DOHH2 (cell line): ENCODE measurements at regions not wholly inside any gene's neighbourhood (a gene's known extent, or its start where the extent isn't known, plus 50 kb on each side); places are given as distances from the start of the nearest gene placed in this dataset.

Experiments used
- EZH2phosphoT487 ChIP-seq: fragments of 200-600 bp; sonication (generic); IDR thresholded peaks from 2 replicates; pipeline ENCODE4 v1.6.1; 2017; ENCODE audit warnings: borderline replicate concordance, mild to moderate bottlenecking, antibody characterized with exemption, low read length, moderate library complexity, mixed read lengths
- TF ChIP-seq, protein P1 (sequence below): fragments of 200-600 bp; sonication (generic); IDR thresholded peaks from one replicate; pipeline ENCODE4 v1.5.1; 2014; ENCODE audit warnings: antibody characterized with exemption, mild to moderate bottlenecking, low read depth, low read length; ENCODE audit not compliant: poor library complexity, severe bottlenecking

DNA sequence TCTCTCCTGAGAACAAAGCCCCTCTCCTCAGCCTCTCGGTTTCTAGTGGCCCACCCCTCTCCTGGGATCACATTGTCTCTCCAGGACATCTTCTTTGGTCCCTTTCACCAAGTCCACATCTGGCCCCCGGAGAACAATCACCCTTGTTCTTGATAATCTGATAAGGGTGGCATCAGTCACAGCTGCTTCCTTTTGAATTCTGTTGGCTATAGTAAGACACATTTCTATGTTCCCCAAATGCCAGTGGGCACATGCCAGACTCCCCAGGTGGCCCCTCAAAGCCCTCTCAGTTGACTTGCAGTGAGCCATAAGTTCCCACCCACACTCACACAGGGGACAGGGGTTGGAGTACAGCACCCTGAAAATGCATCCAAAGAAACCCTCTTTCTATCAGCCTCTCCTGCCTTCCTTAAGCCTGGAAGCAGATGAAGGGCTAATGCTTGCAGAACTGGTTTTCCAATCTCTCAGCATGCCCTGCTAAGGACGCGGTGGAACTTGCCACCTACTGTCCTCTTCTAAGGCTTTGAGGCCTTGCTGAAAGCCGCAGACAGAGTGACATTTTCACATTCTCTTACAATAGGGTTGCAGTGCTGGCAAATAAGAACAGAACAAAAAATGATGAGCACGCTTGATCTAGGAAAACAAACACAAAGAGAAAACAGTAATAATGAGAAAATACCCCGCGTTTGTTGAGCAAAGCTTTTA, 101.3 kb upstream of the SLCO3A1 start:
- TF ChIP-seq, protein P1, sequence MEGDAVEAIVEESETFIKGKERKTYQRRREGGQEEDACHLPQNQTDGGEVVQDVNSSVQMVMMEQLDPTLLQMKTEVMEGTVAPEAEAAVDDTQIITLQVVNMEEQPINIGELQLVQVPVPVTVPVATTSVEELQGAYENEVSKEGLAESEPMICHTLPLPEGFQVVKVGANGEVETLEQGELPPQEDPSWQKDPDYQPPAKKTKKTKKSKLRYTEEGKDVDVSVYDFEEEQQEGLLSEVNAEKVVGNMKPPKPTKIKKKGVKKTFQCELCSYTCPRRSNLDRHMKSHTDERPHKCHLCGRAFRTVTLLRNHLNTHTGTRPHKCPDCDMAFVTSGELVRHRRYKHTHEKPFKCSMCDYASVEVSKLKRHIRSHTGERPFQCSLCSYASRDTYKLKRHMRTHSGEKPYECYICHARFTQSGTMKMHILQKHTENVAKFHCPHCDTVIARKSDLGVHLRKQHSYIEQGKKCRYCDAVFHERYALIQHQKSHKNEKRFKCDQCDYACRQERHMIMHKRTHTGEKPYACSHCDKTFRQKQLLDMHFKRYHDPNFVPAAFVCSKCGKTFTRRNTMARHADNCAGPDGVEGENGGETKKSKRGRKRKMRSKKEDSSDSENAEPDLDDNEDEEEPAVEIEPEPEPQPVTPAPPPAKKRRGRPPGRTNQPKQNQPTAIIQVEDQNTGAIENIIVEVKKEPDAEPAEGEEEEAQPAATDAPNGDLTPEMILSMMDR: no peak
- TF ChIP-seq EZH2phosphoT487: no peak
